GM21737 (cell line): ENCODE measurements at regions not wholly inside any gene's neighbourhood (a gene's known extent, or its start where the extent isn't known, plus 50 kb on each side); places are given as distances from the start of the nearest gene placed in this dataset.

Experiments used
- ATAC-seq: cut with Tn5 transposase; IDR thresholded peaks from one replicate; pipeline ENCODE4 v1.9.1; 2021; ENCODE audit warnings: mild to moderate bottlenecking, moderate library complexity; ENCODE audit not compliant: unreplicated experiment

GRCh38 chr1:37238364-37239224 lies 204.3 kb upstream of the GRIK3 start:
- no peak for ATAC-seq

- no peak for ATAC-seq
Observed at GRCh38 chr1:37239225-37239740, 205.0 kb upstream of the GRIK3 start.

- ATAC-seq = no peak
Observed at GRCh38 chr1:37240897-37241296, 206.6 kb upstream of the GRIK3 start.

- no peak for ATAC-seq
Observed at GRCh38 chr1:37242501-37242900, 208.2 kb upstream of the GRIK3 start.

GRCh38 chr1:37243368-37244082 lies 209.2 kb upstream of the GRIK3 start:
- no peak for ATAC-seq

GRCh38 chr1:37244083-37244480 lies 209.8 kb upstream of the GRIK3 start:
- no peak for ATAC-seq

GRCh38 chr1:37244815-37245214 lies 210.5 kb upstream of the GRIK3 start:
- no peak for ATAC-seq

GRCh38 chr1:37246631-37247030 lies 212.3 kb upstream of the GRIK3 start:
- no peak for ATAC-seq

GRCh38 chr1:37250371-37250770 lies 216.1 kb upstream of the GRIK3 start:
- no peak for ATAC-seq

GRCh38 chr1:37255136-37255795 lies 219.1 kb upstream of the ZC3H12A start:
- no peak for ATAC-seq

- ATAC-seq = no peak
Observed at GRCh38 chr1:37255868-37256267, 218.5 kb upstream of the ZC3H12A start.

GRCh38 chr1:37257646-37258045 lies 216.7 kb upstream of the ZC3H12A start:
- no peak for ATAC-seq

GRCh38 chr1:37258068-37258467 lies 216.3 kb upstream of the ZC3H12A start:
- no peak for ATAC-seq

GRCh38 chr1:37259019-37259418 lies 215.4 kb upstream of the ZC3H12A start:
- no peak for ATAC-seq

- no peak for ATAC-seq
Observed at GRCh38 chr1:37261129-37261528, 213.3 kb upstream of the ZC3H12A start.

- no peak for ATAC-seq
Observed at GRCh38 chr1:37262439-37263170, 211.8 kb upstream of the ZC3H12A start.

GRCh38 chr1:37265156-37265555 lies 209.2 kb upstream of the ZC3H12A start:
- ATAC-seq = no peak

GRCh38 chr1:37265786-37266667 lies 208.4 kb upstream of the ZC3H12A start:
- no peak for ATAC-seq

- ATAC-seq = no peak
Observed at GRCh38 chr1:37267111-37267835, 207.1 kb upstream of the ZC3H12A start.
